ENCODE measurements at regions not wholly inside any gene's neighbourhood (a gene's known extent, or its start where the extent isn't known, plus 50 kb on each side); places are given as distances from the start of the nearest gene placed in this dataset.

- DNase-seq = no peak
Measured at GRCh38 chr17:77744066-77744988, 214.2 kb upstream of the TNRC6C start.

GRCh38 chr17:77745702-77746101, 212.8 kb upstream of the TNRC6C start:
- no peak for DNase-seq

DNA sequence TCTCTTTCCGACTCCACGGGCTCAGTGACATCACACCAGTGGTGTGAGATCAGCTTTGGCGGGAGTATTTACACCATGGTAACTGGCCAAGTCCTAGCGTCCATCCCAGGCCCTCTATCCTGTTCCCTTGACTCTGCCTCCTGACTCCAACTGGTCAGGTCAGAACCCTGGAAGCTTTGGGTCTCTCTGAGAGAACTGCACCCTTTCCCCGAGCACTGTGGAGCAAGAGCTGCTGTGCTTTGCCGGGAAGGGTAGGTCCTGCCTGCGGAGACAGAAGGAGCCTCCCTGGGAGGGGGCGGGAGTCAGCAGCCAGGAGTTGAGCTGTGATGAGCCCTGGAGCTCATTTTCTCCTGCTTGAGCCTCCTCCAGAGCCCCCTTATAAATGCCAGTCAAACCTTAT, 212.1 kb upstream of the TNRC6C start:
- DNase-seq = no peak

DNA sequence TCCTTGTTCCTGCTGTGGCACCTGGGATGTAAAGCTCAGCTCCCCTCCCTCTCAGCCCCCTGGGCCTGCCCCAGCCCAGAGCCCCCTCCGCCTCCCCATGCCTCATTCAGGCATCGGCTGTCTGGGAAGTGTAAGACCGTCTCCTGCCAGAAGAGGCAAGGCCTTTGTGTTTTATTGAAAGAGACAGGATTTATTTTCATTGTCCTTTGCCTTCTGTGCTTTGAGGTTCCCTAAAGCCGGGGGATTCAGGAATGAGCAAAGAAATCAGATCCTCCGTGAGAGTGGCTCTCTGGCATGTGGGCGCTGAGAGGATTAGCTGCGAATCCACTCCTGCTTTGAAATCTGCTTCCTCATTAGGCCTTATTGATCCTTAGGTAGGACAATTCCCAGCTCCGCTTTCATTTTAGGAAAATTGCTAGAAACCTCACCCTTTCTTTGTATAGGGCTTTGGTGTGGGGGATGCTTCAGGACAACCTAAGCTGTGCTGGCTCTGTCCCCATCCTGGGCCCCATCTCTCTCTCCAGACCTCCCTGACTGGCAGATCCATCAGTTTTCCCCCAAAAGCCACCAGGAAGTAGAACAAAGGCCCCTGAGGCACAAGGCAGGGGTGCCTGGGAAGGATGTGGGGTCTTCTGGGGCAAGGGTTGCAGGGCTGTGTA, 211.5 kb upstream of the TNRC6C start:
- peak; percentile 27 for DNase-seq

- no peak for DNase-seq
Measured at GRCh38 chr17:77748436-77748835, 210.1 kb upstream of the TNRC6C start.

- DNase-seq = no peak
Measured at GRCh38 chr17:77749321-77749751, 209.2 kb upstream of the TNRC6C start.

DNA sequence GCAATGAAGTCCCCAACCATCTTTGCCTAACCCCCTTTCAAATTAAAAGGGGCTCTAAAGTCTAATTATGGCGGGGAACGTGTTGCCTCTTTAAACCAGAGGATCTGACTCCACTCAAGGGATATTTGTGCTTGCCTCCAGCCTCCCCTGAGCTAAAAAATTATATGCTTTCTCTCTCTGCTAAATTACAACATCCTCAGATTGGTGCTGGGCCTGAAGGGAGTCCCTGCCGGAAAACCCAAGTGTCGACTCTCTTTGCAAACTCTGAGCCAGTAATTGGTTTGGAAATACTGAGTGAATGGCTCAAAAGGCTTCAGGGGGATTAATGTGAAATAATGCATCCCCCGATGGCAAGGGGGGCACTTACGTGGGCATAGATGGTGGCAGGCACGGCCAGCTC, 208.5 kb upstream of the TNRC6C start:
- DNase-seq = no peak

DNA sequence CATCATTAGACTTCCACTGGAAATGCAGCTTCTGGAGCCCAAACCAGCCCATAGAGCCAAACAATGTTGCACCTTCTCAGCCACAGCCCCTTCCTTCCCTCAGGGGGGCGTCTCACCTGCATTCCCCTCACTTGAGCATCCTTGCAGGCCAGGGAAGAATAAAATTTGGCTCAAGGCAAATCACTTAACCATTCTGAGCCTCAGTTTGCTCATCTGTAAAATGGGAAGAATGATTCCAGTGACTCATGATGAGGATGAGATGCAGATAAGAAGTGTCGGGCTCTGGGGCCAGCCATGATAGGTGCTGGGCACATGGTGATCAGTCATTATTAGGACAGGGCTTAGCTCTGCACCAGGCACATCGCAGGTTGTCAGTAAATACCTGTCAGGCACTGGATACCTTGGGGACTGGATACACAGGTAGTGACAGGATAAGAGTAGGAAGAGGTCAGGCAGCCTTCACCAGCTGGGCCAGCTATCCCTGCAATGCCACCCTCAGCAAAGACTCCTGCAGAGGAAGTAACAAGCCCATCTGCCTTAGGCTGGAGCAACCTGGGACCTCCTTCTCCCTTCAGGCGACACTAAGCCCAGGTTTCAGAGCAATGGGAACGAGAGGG, 208.0 kb upstream of the TNRC6C start:
- DNase-seq = no peak

GRCh38 chr17:77753246-77753645, 205.3 kb upstream of the TNRC6C start:
- DNase-seq = no peak

DNA sequence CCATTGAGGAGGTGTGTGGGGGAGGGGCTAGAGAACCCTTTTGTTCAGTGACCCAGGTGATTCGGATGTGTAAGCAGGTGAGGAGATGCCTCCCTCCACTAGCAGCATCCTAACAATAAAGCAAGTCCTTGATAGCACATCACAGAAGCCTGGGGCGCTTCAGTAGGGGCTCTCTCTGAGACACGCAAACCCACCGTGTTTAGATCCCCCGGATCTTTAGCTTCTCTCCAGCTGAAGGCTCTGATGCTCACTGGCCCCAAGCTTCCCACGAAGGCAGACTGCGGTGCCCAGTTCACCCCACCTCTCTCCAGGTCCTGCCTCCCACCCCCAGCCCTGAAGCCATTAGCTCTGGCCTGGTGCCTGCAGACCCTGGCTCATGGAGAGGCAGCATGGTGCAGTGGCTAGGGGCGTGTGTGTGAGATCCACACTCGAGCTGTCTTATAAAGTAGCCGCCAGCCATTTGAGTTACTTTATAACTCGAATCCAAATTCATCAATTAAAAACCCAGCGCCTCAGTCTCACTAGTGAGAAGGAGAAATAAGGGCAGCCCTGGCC, 204.7 kb upstream of the TNRC6C start:
- no peak for DNase-seq

DNA sequence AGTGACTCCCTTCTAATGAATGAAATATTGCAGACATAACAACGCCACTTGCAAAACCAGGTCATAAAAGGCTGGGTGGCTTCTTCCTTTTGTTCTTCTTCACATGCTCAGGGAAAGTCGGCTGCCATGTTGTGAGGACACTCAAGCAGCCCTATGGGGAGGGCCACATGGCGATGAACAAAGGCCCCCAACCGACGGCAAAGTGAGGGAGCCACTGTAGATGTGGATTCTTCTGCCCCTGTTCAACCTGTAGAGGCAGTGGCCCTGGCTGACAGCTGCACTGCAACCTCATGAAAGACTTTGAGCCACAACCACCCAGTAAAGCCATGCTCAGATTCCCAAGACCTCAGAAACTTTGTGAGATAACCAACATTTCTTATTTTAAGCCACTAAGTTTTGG, 203.5 kb upstream of the TNRC6C start:
- no peak for DNase-seq

GRCh38 chr17:77755410-77755963, 203.0 kb upstream of the TNRC6C start:
- no peak for DNase-seq

GRCh38 chr17:77756028-77756427, 202.5 kb upstream of the TNRC6C start:
- DNase-seq = no peak

DNA sequence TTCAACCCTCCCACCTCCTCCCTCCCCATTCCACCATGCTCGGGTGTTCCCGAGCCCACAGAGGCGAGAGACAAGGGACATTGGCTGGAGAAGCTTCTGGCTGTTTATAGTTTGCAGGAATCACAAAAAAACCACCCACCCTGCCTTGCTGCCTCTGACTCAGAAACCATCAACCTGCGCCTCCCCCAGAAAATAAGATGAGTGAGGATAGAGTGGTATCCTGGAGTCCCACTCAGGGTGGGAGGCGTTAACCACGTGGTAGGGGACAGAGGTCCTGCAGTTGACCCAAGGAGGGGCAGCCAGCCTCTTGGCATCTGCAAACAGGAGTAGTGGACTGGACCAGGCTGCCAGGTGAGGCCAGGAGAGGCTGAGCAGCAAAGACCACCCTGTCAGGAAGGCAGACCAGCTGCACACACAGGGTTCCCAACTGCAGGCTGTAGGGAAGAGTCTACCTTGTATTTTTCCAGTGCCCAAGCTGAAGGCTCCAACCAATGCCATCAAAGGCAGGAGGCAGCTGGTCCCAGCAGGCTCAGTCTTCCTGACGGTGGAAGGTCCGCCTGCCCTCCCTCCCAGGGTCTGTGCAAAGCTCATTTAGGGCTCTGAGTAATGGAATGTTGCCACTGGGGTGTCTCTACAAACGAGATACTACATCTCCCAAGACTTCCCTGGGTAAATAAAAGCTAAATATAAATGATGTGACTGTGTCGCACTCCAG, 201.5 kb upstream of the TNRC6C start:
- DNase-seq = no peak

DNA sequence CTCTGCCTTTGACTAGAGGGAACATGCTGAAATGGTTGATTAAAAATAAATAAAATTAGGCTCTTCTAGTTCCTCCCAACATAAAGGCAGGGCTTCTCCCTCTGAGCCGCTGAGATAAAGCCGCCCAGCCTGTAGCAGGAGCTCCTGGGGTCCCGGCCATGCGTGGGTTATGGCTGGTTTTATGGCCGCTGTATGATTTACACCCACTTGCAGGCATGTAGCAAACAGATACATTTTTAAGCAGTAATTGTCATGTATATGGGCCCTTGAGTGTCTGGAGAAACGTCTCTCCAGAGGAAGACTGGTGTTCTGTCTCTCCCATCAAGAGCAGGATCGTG, 201.0 kb upstream of the TNRC6C start:
- DNase-seq = peak; percentile 27

DNA sequence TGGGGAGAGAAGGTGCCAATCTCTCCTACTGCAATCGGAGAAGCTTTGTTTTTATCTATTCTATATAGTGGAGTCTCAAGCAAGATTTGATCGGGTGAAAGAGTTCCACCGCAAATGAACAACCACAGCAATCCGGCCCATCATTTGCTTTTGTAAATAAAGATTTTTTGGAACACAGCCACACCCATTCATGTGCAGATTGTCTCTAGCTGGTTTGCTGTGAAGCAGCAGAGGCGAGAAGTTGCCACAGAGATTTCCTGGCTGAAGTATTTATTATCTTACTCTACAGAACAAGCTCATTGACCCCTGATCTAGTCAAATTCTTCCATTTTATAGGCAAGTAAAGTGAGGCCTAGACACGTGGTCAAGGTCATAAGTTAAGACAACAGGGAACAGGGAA, 195.5 kb upstream of the TNRC6C start:
- no peak for DNase-seq

- no peak for DNase-seq
Measured at GRCh38 chr17:77763575-77763974, 194.9 kb upstream of the TNRC6C start.

- no peak for DNase-seq
Measured at GRCh38 chr17:77765292-77765691, 193.2 kb upstream of the TNRC6C start.

GRCh38 chr17:77767148-77767547, 191.4 kb upstream of the TNRC6C start:
- DNase-seq = no peak

DNA sequence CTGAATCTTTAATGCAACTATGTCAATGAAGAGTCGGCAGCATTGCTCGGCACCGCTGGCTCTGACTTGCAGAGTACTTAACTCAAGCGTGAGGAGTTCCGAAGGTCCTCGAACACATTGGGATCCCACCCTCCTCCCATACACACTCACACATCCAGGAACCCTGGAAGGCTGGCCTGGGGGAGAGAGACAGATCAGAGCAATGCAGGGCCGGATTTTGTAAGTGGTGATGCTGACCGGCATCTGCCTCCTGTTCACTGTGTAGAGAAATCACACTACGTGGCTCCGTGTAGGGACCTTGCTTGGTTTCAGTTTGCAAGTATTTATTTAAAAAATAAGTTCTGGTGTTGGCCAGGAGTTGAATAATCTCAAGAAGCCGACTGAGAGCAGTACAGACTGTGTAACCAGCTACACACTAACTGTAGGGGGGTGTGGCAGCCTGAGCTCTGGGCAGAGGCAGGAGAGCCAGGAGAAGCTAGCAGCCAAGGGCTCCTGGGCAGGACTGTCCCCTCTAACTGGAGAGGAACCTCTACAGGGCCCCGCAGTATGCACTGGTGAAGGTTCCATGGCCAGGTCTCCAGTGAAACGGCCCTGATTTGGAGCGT, 190.2 kb upstream of the TNRC6C start:
- DNase-seq = no peak

- no peak for DNase-seq
Measured at GRCh38 chr17:77769215-77769614, 189.3 kb upstream of the TNRC6C start.

Measured in renal pelvis (tissue), 1 donor.